IPS-18c (cell line): ENCODE measurements at regions not wholly inside any gene's neighbourhood (a gene's known extent, or its start where the extent isn't known, plus 50 kb on each side); places are given as distances from the start of the nearest gene placed in this dataset.
"Not testable (repeated sequence)": the region's sequence is repeated elsewhere in the genome, so short reads cannot be mapped to it uniquely, and the experiment has no call there.

Source experiments
- H3K4me3 ChIP-seq: 2 replicates; pipeline ENCODE4 v1.7.0; 2013; ENCODE audit warnings: low read depth, mild to moderate bottlenecking, low read length, moderate library complexity; ENCODE audit not compliant: insufficient read depth
- H3K9me3 ChIP-seq: one replicate; pipeline ENCODE4 v1.6.1; 2013; ENCODE audit warnings: mild to moderate bottlenecking, low read length, moderate library complexity; ENCODE audit not compliant: control insufficient read depth, insufficient read depth

GRCh38 chr13:39837866-39838265, 182.4 kb downstream of the COG6 start:
- not testable (repeated sequence) for H3K9me3 ChIP-seq, H3K4me3 ChIP-seq

DNA sequence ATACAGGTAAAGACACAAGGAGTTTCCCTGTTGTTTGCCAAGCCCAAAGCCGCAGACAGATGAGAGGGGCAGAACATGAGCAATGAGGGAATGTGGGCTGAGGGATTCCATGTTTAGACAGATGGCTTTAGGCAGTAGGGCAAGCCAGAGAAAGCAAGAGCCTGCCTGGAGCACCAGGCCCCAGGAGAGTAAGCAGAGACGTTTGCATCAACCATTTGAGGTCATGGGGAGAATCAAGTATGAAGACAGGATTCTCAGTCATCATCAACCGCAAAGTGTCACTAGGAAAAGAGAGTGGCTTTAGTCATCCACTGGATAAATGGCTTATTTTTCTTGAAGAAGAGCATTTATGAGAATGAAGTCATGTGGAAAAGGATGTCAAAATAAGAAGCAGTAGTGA, 184.7 kb downstream of the COG6 start:
- no peak overlapping the region for H3K4me3 ChIP-seq
- H3K9me3 ChIP-seq: no peaks in the 10 kb centered on the region

DNA sequence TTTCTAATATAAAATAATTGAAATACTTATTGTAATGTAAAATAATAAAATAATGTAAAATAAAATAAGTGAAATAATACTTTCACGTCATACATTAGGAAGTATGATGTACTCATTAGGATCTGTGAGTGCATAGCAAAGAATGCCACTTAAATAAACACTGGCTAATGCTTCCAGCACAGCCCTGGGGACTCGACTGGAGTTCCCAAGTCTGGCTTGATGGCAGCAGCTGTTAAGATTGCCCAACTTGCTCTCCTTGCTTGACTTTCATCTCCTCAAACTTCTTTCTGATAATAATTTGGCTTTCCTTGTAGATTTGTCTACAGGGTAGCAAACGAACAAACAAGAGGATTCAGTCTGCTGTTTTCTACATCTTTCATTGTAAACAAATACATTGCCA, 191.9 kb downstream of the COG6 start:
- Histone ChIP-seq H3K9me3 (peaks cover 2% of the 10 kb centered on the region), H3K4me3 (no peak overlapping the region)

- Histone ChIP-seq H3K4me3 (no peak overlapping the region), H3K9me3 (peaks cover 6% of the 10 kb centered on the region)
Observed at GRCh38 chr13:39855236-39855635, 199.8 kb downstream of the COG6 start.

- Histone ChIP-seq H3K4me3 (no peak overlapping the region), H3K9me3 (peaks cover 6% of the 10 kb centered on the region)
Observed at GRCh38 chr13:39856714-39857113, 201.3 kb downstream of the COG6 start.

DNA sequence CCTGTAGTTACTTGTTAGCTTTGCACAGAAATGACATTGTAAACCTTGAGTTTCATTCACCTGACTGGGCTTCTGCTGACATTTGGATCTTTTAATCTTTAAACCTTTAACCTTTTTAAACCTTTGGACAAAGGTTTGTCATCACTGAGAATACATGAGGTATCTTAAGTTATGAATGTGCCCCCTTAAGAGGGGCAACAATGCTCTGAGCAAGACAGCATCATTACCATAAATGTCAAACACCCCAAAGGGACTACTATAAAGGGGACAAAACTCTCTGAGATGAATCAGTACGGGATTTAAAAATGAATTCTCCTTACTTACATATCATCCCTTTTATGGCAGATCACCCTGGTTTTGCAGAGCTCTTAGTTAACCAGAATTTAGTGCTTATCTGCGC, 203.3 kb downstream of the COG6 start:
- Histone ChIP-seq H3K9me3 (peaks cover 4% of the 10 kb centered on the region), H3K4me3 (no peak overlapping the region)

GRCh38 chr13:39859898-39860297, 204.4 kb downstream of the COG6 start:
- no peak overlapping the region for H3K4me3 ChIP-seq
- peaks cover under 1% of the 10 kb centered on the region for H3K9me3 ChIP-seq

GRCh38 chr13:39862900-39863299, 207.4 kb downstream of the COG6 start:
- H3K9me3 ChIP-seq: no peaks in the 10 kb centered on the region
- H3K4me3 ChIP-seq: no peak overlapping the region

GRCh38 chr13:39864221-39864620, 208.8 kb downstream of the COG6 start:
- no peaks in the 10 kb centered on the region for H3K9me3 ChIP-seq
- no peak overlapping the region for H3K4me3 ChIP-seq

- H3K4me3 ChIP-seq: no peak overlapping the region
- H3K9me3 ChIP-seq: no peaks in the 10 kb centered on the region
Observed at GRCh38 chr13:39866722-39867121, 211.3 kb downstream of the COG6 start.

DNA sequence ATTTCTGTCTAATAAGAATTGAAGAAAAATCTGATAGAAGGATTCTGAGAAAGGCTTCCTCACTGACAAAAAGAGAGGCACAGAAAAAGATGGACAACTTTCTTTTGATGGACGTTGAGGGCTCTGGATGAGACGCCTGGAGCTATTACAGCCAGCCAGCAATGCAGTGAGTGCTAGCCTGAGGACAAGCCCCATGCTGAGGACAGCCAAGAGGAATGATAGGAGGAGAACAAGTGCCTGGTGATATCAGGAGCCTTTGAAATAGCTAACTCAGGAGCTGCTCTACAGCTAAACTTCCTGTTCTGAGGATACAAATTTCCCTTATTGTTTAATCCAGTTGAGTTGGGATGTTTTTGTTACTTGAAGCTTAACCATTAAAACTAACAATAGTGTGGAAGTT, 212.3 kb downstream of the COG6 start:
- Histone ChIP-seq H3K4me3 (no peak overlapping the region), H3K9me3 (no peaks in the 10 kb centered on the region)

DNA sequence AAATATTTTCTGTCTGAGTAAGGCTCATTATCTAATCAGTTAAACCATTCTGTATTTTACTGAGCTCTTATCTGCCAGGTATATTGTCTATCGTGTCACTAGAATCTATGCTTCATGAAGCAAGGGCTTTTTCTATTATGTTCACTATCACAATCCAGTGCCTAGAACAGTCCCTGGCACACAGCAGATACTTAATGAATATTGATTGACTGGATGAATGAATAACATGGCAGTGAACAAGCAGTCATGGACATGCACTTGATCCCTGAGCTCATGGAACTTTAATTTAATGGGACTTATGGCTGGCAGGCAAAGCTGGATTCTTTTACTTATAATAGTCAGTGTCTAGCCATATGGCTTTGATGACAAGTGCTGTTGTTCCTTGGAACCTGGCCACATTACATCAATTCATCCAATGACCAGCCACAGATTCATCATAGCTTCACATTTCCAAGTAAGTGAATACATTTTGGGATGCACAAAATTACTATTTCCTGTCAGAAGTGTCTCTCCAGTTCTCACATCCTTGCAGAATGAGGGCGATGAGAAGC, 214.8 kb downstream of the COG6 start:
- H3K4me3 ChIP-seq: no peak overlapping the region
- H3K9me3 ChIP-seq: no peaks in the 10 kb centered on the region

- Histone ChIP-seq H3K4me3 (no peak overlapping the region), H3K9me3 (no peaks in the 10 kb centered on the region)
Observed at GRCh38 chr13:39874331-39875053, 219.0 kb downstream of the COG6 start.

DNA sequence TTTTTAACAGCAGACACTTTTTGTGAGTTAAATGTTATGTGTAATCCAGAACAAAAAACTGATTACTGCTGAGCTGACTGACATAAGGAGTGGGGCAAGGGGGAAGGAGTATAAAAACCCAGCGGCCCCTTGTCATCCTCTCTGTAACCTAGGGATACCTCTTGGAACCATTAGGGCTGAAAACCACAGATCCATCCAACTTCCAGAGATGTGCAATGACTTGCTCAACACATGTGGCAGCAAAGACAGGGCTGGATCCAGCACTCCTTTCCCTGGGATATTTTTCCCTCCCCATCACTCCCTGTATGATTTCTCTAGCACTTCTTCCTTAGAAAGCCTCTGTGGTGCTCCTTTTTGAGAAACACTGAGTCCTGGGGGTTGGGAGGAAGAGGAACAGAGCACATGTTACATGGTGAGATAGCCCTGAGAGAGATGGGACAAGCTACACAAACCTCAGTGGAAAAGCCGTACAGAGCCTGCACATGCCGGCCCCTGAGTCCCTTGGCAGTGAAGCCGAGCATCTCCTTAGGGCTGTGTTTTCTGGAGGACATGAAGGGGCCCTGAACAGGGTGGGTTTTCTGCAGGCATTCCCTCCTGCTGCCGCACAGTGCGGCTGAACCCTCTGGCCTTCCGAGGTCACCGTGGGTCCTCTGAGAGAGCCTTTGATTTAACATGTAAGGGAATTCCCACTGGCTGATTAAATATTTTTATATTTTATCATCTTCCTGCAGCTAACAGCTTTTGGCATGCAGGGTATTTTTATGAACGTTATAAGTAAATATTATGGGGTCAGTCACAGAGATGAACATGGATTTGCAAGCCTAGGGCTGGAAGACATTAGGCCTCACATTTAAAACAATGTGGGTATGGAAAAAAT, 219.9 kb downstream of the COG6 start:
- no peak overlapping the region for H3K4me3 ChIP-seq
- no peaks in the 10 kb centered on the region for H3K9me3 ChIP-seq

- no peak overlapping the region for H3K4me3 ChIP-seq
- no peaks in the 10 kb centered on the region for H3K9me3 ChIP-seq
Observed at GRCh38 chr13:39876258-39876657, 220.8 kb downstream of the COG6 start.

DNA sequence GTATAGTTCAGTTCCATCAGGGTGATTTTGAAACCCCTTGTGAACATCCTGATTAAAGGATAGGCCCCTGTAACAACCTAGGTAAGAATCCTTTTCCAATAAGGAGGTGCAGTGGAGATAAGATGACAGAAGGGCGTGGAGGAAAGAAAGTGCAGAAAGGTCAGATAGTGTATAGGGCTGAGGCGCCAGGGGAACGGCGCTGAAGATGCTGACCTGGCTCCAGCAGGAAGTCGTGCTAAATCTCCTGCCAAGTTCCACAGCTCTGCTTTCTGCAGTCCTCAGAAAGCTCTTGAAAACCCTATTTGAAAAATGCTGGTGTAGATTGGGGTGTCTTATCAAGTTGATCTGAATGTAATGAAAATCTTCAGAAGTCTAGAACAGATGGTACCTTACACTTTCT, 221.7 kb downstream of the COG6 start:
- no peak overlapping the region for H3K4me3 ChIP-seq
- no peaks in the 10 kb centered on the region for H3K9me3 ChIP-seq

DNA sequence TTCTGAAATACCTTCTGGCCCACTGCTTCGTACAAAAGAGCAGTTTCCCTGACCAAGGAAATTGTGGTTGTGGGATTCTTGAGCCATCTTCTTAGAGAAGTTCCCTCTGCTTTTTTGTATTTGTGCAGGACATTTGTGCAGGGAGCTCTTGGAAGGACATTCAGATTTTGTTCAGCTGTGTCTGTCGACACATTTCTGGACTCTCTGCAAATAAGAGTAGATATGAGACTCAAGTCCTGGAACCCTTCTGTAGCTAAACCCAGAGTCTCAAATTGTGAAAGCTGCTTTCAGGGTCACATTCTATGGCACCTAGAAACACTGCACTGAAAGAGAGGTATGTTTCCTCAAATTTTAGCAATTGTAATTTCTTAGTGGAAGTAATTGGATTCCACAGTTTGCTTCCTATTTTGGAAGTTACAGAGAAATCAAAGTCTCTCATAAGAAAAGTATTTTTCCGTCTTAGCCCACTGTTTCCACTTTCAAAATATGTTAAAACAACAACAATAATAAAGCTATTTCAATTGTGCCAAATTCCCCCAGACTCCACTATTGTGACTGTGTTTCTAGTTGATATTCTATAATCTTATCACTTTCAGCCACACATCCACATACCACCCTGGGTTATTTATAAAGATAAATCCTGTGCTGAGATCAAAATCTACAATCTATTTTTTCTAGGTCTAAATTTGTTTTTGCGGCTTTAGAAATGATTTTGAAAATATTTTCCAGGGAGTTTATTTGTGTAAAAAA, 224.0 kb downstream of the COG6 start:
- Histone ChIP-seq H3K9me3 (no peaks in the 10 kb centered on the region), H3K4me3 (no peak overlapping the region)
